ENCODE measurements at regions not wholly inside any gene's neighbourhood (a gene's known extent, or its start where the extent isn't known, plus 50 kb on each side); places are given as distances from the start of the nearest gene placed in this dataset.
A peak's percentile ranks its signal among the peaks of the same experiment; 100 is the strongest.

GRCh38 chr5:173765029-173765644, 123.0 kb upstream of the CPEB4 start:
- DNase-seq (ENCODE audit: low read depth), result no peak

DNA sequence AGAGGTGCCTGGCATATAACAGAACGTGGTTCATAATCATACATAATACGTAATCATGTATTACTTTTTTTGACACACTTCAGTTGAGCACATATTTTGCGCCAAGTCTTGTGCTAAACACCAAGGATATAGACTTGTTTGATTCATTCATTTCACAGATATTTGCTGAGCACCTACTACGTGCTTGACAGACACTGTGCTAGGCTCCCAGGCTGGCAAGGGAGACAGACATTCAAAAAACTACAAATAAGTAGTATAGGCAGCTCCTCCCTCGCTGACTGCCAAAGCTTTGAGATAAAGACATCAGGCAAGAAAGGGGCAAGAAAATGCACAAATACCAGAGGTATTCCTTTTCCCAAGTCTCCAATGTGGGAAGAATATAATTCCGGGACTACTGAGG, 122.5 kb upstream of the CPEB4 start:
- DNase-seq (ENCODE audit: low read depth), result no peak

DNA sequence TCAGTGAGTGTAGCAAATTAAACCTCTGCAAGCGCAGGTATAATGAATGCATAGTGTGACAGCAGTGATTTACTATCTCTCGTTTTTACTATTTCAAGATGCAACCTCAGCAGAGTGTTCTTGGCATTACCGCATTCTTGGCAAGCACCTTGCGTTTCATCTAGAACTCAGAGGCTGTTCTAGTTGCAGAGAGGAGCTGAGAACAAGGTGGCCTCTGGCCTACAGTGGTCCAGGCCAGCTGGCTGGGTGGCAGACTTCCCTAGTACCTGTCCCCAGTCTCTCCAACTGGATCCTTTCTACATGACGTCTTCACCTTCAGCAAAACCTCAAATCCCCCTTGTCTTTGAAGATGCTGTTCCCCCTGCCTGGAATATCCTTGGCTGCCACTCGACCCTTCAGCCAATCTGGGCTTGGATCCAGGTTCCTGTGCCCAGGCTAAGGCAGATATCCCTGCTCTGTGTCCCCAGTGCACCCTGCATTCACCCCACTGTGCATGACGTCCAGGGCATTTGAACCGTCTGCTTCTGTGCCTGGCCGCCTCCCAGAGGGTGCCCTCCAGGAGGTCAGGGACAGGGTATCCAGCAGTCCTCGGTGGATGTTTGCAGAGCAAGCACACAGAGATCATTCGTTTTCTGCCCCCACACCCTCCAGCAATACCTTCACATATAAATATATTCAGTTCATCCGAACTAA, 120.4 kb upstream of the CPEB4 start:
- no peak for DNase-seq (ENCODE audit: low read depth)

- DNase-seq (ENCODE audit: low read depth), result no peak
Observed at GRCh38 chr5:173768267-173768806, 119.8 kb upstream of the CPEB4 start.

DNA sequence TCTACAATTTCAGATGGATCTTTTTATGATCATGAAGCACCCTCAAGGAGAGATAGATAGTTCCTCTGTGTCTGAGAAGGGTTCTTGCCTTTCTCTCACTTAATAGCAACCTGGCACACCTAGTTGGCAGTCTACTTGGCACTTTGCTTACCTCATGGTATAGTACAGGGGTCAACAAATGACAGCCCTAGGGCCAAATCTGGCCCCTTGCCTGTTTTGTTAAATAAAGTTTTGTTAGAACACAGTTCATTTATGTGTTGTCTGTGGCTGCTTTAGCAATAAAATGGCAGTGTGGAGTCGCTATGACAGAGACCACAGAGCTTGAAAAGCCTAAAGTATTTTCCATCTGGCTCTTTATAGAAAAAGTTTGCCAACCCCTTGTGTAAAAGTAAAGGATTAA, 119.3 kb upstream of the CPEB4 start:
- no peak for DNase-seq (ENCODE audit: low read depth)

GRCh38 chr5:173770637-173771036, 117.5 kb upstream of the CPEB4 start:
- no peak for DNase-seq (ENCODE audit: low read depth)

- DNase-seq (ENCODE audit: low read depth), result no peak
Observed at GRCh38 chr5:173771121-173771724, 116.9 kb upstream of the CPEB4 start.

- no peak for DNase-seq (ENCODE audit: low read depth)
Observed at GRCh38 chr5:173771725-173772383, 116.3 kb upstream of the CPEB4 start.

GRCh38 chr5:173772384-173773059, 115.6 kb upstream of the CPEB4 start:
- DNase-seq (ENCODE audit: low read depth), result no peak

DNA sequence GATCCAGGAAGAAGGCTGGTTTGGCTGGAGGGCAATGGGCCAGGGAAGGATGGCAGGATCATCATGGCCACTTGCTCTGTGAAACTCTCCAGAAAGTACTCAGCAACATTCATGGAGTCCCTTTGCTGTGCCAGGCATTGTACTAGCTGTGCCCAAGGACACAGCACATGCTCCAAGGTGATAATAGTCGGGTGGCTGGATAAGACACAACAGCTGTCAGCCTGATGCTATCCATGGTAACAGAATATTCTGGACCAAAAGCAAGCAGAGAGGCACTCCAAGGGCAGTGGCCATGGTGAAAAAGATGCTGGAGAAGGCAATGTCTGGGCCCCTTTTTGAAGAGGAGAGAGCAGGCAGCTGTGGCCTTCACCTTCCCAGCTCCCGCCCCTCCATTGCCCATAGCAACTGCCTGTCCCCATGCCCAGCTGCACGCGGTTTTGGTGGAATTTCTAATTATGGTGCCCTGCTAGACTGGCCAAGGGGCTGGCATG, 113.8 kb upstream of the CPEB4 start:
- no peak for DNase-seq (ENCODE audit: low read depth)

DNA sequence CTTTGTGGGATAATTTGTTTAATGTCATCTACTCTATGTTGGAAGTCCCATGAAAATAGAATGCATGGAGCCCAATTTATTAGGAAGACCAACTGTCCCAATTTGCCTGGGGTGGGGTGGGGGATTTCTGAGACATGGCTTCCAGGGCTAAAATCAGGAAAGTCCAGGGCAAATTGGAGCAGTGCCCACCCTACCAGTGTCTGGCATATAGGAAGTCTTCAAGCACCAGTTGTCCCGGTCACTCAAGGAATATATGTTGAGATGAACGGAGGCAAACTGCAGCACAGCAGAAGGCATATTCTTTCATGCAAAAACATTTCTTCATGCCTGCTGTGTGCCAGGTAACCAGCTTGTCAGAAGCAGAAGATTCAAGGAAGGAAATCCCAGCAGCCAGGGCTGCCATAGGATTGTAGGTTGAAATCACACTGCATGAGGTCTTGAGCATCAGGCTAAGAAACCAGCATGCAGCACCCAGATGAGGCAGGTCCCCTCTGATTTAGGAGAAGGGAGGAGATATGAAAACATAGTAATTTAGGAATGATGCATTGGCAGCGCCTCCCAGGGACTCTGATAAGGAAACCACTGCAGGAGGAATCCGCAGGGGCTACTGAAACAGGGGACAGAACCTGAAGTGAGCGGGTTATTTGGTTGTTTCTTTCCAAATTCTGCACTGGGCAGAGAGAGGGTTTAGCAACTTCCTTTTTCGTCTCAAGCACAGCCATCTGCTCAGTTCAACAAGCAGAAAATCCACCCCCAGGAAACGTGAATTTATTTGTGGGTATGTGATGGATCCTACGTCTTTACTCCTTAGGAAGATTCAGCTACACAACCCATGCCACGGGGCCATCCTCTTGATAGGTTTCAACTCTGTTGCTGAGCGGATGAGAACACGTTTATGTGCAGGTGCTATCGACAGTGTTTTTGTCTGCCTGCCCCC, 112.6 kb upstream of the CPEB4 start:
- DNase-seq (ENCODE audit: low read depth), result no peak

DNA sequence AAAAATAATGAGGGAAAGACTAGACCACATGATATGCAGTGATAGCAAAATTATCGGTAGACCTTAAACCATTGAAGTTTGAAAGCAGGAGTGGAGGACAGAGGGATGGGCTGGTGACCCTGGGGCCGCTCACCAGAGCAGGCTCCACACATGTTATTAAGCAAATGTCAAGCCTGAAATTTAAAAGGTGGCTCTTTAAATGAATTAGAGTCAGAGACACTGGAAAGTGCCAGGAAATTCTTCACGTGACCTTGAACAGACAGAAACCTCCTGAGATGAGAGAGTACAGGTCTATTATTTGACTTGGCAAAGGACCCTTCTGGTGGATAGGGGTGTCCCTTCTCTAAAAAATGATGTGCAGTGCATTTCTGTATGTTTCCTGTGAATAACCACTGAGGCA, 111.0 kb upstream of the CPEB4 start:
- DNase-seq (ENCODE audit: low read depth), result no peak

DNA sequence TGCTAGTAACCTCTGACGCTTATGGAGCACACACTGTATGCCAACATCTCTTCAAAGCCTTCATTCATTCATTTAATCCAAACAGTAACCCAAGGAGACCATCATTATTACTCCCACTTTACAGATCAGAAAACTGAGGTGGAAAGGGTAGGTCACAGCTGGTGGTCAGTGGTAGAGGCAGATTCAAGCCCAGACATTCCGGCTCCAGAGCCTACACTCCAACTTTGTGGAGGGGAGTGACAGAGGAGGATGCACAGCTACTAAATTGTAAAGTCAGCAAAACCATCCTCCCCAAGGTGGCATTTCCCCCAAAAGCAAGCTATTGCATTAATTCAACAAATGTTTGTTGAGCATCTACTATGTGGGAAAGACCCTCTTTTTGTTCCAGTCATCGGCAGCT, 110.5 kb upstream of the CPEB4 start:
- DNase-seq (ENCODE audit: low read depth), result no peak

DNA sequence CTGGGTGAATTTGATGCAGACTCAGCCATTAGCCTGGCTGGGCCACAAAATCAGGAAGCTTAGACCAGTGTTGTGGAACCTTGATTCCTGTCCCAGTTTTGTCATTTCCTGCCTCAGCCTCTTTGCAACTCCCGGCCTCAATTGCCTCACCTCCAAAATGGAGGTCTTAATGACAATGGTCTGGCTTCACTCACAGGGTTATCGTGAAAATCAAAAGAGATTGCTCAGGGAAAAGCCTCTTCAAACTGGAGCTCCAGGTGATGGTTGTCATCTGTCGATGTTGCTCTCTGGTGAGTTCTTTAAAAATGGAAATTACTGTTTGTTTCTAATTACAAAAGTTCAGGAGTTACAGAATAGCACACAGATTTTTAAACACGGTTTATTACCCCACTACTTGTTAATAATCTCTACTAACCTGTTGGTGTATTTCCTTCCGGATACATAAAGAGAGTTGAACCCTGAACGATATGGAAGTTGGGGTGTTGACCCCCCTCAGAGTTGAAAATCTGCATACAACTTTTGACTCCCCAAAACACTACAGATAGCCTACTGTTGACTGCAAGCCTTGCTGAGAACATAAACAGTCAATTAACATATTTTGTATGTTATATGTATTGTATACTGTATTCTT, 109.9 kb upstream of the CPEB4 start:
- no peak for DNase-seq (ENCODE audit: low read depth)

DNA sequence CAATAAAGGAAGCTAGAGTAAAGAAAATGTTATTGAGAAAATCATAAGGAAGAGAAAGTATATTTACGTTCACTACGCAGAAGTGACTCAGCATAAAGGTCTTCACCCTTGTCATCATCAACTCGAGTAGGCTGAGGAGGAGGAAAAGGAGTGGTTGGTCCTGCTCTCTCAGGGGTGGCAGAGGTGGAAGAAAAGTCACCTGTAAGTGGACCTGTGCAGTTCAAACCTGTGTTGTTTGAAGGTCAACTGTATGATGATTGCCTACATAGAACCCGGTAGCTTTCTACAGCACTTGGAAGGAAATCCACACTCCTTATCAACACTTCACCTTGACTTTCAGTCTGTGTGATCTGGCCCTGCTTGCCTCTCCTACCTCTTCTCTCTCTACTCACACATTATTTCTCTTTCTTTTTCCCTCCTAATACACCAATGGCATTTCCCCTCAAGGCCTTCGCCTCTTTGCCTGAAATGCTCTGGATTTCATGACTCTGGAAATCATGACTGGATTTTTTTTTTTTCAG, 109.3 kb upstream of the CPEB4 start:
- DNase-seq (ENCODE audit: low read depth), result no peak

DNA sequence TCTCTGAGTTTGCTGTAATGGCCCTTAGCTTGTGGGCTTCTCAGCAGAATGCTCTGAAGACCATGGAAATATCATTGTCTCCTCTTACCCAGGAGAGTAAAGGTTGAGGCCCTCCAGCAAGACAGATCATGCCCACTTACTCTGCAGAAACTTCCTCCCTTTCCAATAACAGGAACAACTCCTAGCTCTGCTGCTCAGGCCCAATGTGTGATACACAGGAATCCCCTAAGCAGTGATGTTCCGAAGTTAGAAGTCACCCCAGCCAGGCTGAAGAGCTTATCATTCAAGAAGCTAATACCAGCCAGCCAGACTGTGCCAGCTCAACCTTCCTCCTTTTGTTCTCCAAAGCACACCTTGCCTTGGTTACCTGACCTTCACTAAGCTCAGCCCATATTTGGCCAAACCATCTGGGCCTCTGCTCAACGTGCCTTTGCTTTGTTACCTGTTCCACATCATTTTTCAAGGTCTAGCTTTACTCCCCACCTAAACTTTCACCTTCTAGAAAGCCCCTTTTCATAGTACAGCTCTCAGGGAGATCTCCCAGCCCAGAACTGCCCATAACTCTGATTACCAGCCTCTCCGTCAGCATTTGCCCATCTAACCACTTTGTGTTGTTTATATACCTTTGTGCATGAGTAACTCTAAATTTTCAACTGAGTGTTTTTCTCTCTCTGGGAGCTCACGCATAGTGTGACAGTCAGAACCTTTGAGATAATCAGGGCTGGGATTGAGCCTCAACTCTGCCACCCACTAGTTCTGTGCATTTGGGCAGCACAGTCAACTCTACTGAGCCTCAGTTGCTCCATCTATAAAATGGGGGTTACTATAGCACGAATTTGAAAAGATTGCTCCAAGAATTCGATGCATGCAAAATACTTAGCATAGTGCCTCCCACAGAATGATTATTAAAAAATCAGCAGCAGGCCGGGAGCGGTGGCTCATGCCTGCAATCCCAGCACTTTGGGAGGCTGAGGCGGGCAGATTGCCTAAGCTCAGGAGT, 107.6 kb upstream of the CPEB4 start:
- no peak for DNase-seq (ENCODE audit: low read depth)

GRCh38 chr5:173781432-173781815, 106.7 kb upstream of the CPEB4 start:
- DNase-seq (ENCODE audit: low read depth), result no peak

DNA sequence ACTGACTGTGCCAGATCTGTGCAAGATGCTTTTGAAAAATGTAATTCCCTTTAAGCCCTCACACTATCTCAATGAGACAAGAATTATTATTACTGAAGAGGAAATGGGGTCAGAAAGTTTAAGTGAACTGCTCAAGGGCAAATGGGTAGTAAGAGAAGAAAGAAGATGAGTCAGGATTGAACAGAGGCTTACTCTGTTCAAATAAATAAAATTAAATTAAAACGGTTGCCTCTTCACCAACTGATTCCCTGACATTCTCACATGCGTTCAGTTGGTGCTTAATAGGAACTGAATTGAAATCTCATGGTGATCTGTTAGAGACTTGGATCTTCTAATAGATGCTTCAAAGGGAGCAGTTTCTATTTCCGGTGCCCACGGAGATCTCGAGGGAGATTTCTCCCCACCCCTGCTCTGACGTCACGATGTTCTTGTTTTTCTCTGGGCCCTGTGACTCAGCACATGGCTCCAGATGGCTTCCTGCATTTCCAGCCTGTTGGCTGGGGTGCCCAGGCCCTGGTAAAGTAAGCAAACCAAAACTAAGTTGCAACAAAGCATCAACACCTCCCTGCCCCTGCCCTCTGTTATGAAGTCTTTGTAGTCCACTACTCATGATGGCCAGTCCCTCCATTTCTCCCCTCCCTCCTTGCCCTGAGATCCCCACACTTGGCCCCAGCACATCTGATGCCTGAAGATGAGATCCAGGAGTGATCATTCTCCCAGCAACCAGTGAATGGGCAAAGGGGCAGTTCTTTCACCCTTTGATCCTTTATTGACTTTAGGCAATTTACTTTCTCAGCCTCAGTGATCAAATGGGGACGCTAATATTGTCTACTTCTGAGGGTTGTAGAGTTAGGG, 106.1 kb upstream of the CPEB4 start:
- peak; percentile 29 for DNase-seq (ENCODE audit: low read depth)
